SK-N-SH (cell line): ENCODE measurements at regions not wholly inside any gene's neighbourhood (a gene's known extent, or its start where the extent isn't known, plus 50 kb on each side); places are given as distances from the start of the nearest gene placed in this dataset.

Experiments
- CTCF ChIA-PET: fragments of 300-600, 350-600 bp; formaldehyde crosslinking; extraction: SDS; loops from one replicate; lab custom pipeline; 2021; lab: Yijun Ruan, JAX
- POLR2A ChIA-PET: fragments of 350-600 bp; sonication (Branson Sonifier 250); formaldehyde crosslinking; extraction: SDS; loops from one replicate; lab custom pipeline; 2020; ENCODE audit warnings: antibody characterized with exemption, inconsistent platforms; lab: Yijun Ruan, JAX
- DNase-seq: peaks from one replicate; pipeline ENCODE4 v3.0.0; 2012
- H2AFZ ChIP-seq: fragments of 200-600 bp; sonication (generic); 2 replicates; pipeline ENCODE4 v1.8.1; 2016; ENCODE audit warnings: antibody characterized with exemption, mild to moderate bottlenecking, low read depth
- H3F3A ChIP-seq: fragments of 200-600 bp; sonication (generic); replicated peaks from 2 replicates; pipeline ENCODE3; 2016; ENCODE audit warnings: antibody characterized with exemption, mild to moderate bottlenecking; ENCODE audit not compliant: insufficient read depth
- H3K27ac ChIP-seq, 2 experiments: fragments of 200-500 bp in 1 of 2; fragments of 200-600 bp in 1 of 2; sonication (Bioruptor generic) in 1 of 2; sonication (generic), shearing (Covaris generic) in 1 of 2; 2 replicates each; pipeline versions ENCODE4 v1.5.1 to v1.6.1; 2014 to 2016; ENCODE audit warnings: low read depth in 2 of 2, inconsistent platforms in 1 of 2, low read length in 1 of 2, mild to moderate bottlenecking in 1 of 2, mixed read lengths in 1 of 2
- H3K27me3 ChIP-seq: fragments of 200-600 bp; sonication (generic), shearing (Covaris generic); 2 replicates; pipeline ENCODE4 v1.6.1; 2016; ENCODE audit warnings: mixed run types; ENCODE audit not compliant: insufficient read depth
- H3K36me3 ChIP-seq, 2 experiments: fragments of 200-500 bp in 1 of 2; fragments of 200-600 bp in 1 of 2; sonication (Bioruptor generic) in 1 of 2; sonication (generic) in 1 of 2; replicated peaks in 1 of 2; 2 replicates each; pipeline versions ENCODE3 to v1.5.1; 2014 to 2016; ENCODE audit warnings: low read length in 1 of 2, mild to moderate bottlenecking in 1 of 2; ENCODE audit not compliant: insufficient read depth in 2 of 2, control insufficient read depth in 1 of 2
- H3K4me1 ChIP-seq, 2 experiments: fragments of 200-500 bp in 1 of 2; fragments of 200-600 bp in 1 of 2; sonication (Bioruptor generic) in 1 of 2; sonication (generic), shearing (Covaris generic) in 1 of 2; 2 replicates each; pipeline versions ENCODE4 v1.5.1 to v1.6.1; 2014 to 2016; ENCODE audit warnings: low read depth in 1 of 2, low read length in 1 of 2, mixed run types in 1 of 2; ENCODE audit not compliant: insufficient read depth in 2 of 2, control insufficient read depth in 1 of 2
- H3K4me2 ChIP-seq: fragments of 200-600 bp; sonication (generic), shearing (Covaris generic); 2 replicates; pipeline ENCODE4 v1.6.1; 2017; ENCODE audit warnings: mixed run types
- H3K4me3 ChIP-seq, 2 experiments: fragments of 200-500 bp in 1 of 2; fragments of 200-600 bp in 1 of 2; sonication (Bioruptor generic) in 1 of 2; sonication (generic), shearing (Covaris generic) in 1 of 2; 2 replicates each; pipeline versions ENCODE4 v1.5.1 to v1.8.1; 2014 to 2016; ENCODE audit warnings: low read depth in 2 of 2, inconsistent platforms in 1 of 2, low read length in 1 of 2, mild to moderate bottlenecking in 1 of 2, mixed read lengths in 1 of 2, moderate library complexity in 1 of 2
- H3K79me2 ChIP-seq: fragments of 200-600 bp; sonication (generic); 2 replicates; pipeline ENCODE4 v1.8.1; 2017; ENCODE audit warnings: mild to moderate bottlenecking; ENCODE audit not compliant: insufficient read depth
- H3K9ac ChIP-seq: fragments of 200-600 bp; sonication (generic); 2 replicates; pipeline ENCODE4 v1.6.1; 2017; ENCODE audit warnings: mixed run types
- H3K9me2 ChIP-seq: fragments of 200-600 bp; sonication (generic); 2 replicates; pipeline ENCODE4 v1.6.1; 2017; ENCODE audit warnings: mixed run types
- H3K9me3 ChIP-seq: fragments of 200-600 bp; sonication (generic); 2 replicates; pipeline ENCODE4 v1.6.1; 2017; ENCODE audit warnings: mixed run types, mild to moderate bottlenecking, moderate library complexity
- H4K20me1 ChIP-seq: fragments of 200-600 bp; sonication (generic); 2 replicates; pipeline ENCODE4 v1.6.1; 2017; ENCODE audit warnings: mild to moderate bottlenecking, mixed run types; ENCODE audit not compliant: insufficient read depth
- CHD2 ChIP-seq: fragments of 150-350 bp; IDR thresholded peaks from 2 replicates; pipeline ENCODE4 v1.6.1; 2018; ENCODE audit warnings: low read length; ENCODE audit not compliant: partially characterized antibody
- EZH2phosphoT487 ChIP-seq: fragments of 200-600 bp; sonication (generic); IDR thresholded peaks from 2 replicates; pipeline ENCODE4 v1.6.1; 2017; ENCODE audit warnings: low read depth, mixed run types, mild to moderate bottlenecking, antibody characterized with exemption, moderate library complexity, borderline replicate concordance
- GABPA ChIP-seq: IDR thresholded peaks from 2 replicates; pipeline ENCODE4 v1.4.0; 2012; ENCODE audit warnings: low read depth, mild to moderate bottlenecking
- IRF3 ChIP-seq: fragments of 150-350 bp; IDR thresholded peaks from 2 replicates; pipeline ENCODE4 v1.6.1; 2016; ENCODE audit warnings: mild to moderate bottlenecking, low read depth, low read length
- JUND ChIP-seq: IDR thresholded peaks from 2 replicates; pipeline ENCODE4 v1.4.0; 2012
- MAX ChIP-seq: IDR thresholded peaks from 2 replicates; pipeline ENCODE4 v1.4.0; 2012; ENCODE audit warnings: low read depth
- PBX3 ChIP-seq: IDR thresholded peaks from 2 replicates; pipeline ENCODE4; 2012
- POLR2AphosphoS5 ChIP-seq: IDR thresholded peaks from 2 replicates; pipeline ENCODE4 v1.6.1; 2012; ENCODE audit warnings: low read depth, low read length
- RAD21 ChIP-seq: IDR thresholded peaks from 2 replicates; pipeline ENCODE4 v1.6.1; 2012; ENCODE audit warnings: mild to moderate bottlenecking, low read length
- RCOR1 ChIP-seq: fragments of 150-350 bp; IDR thresholded peaks from 2 replicates; pipeline ENCODE4 v1.6.1; 2017; ENCODE audit warnings: antibody characterized with exemption, low read length
- RFX5 ChIP-seq: IDR thresholded peaks from 2 replicates; pipeline ENCODE4 v1.6.1; 2012; ENCODE audit warnings: mild to moderate bottlenecking, improper control_type of control experiment, low read length
- RXRA ChIP-seq: IDR thresholded peaks from 2 replicates; pipeline ENCODE4 v1.4.0; 2012; ENCODE audit warnings: low read depth, mild to moderate bottlenecking, borderline replicate concordance
- TAF1 ChIP-seq: IDR thresholded peaks from 2 replicates; pipeline ENCODE4 v1.6.1; 2012; ENCODE audit warnings: low read depth, mild to moderate bottlenecking, low read length, moderate library complexity, borderline replicate concordance
- USF1 ChIP-seq: IDR thresholded peaks from 2 replicates; pipeline ENCODE4 v1.4.0; 2012; ENCODE audit warnings: low read depth, borderline replicate concordance
- YY1 ChIP-seq: IDR thresholded peaks from 2 replicates; pipeline ENCODE4 v1.4.0; 2012; ENCODE audit warnings: low read depth, mild to moderate bottlenecking
- WGBS: methylation state at CpG from one replicate; pipeline ENCODE4 v1.1.6; 2017; ENCODE audit warnings: low lambda C conversion rate; 5-methylcytosine and 5-hydroxymethylcytosine counted together

- CTCF ChIA-PET = interaction anchor here (1.1 to 3.5 kb wide), 3 partner anchors 10 to 1182 kb away, joined by 3 to 14 read pairs (median 3); no protein-coding TSS in a partner anchor
Measured at GRCh38 chr10:44854693-44855350, 56.3 kb upstream of the TMEM72 start.

GRCh38 chr10:44856696-44857095 lies 54.4 kb upstream of the TMEM72 start:
- Histone ChIP-seq H3K79me2 (no peaks in the 10 kb centered on the region), H3K27me3 (no peaks in the 10 kb centered on the region), H3K4me2 (no peak overlapping the region), H3K9me3 (no peaks in the 10 kb centered on the region), H3K4me1 (peaks cover 0 to 7% of the 10 kb centered on the region in 2 experiments; a peak in 2 of 4 replicates), H3K9ac (no peak overlapping the region), H4K20me1 (no peaks in the 10 kb centered on the region), H3F3A (no peaks in the 10 kb centered on the region), H2AFZ (no peak overlapping the region), H3K27ac (no peak overlapping the region), H3K9me2 (no peaks in the 10 kb centered on the region), H3K4me3 (no peak overlapping the region), H3K36me3 (no peaks in the 10 kb centered on the region)
- DNase-seq = no peak
- ChIA-PET CTCF (interaction anchor here (1.1 to 3.7 kb wide), 5 partner anchors 9 to 1186 kb away, joined by 4 to 22 read pairs (median 6); no protein-coding TSS in a partner anchor), POLR2A (no interaction called here)
- WGBS = 10% methylated on average over 7 of the region's 7 CpGs
- no peak for TF ChIP-seq GABPA
- TF ChIP-seq USF1 = no peak

More at GRCh38 chr10:44854693-44855350, 56.3 kb upstream of the TMEM72 start:
- no peak overlapping the region for H3K9ac ChIP-seq
- H3K27ac ChIP-seq = no peak overlapping the region
- H3K79me2 ChIP-seq = no peaks in the 10 kb centered on the region
- no peak overlapping the region for H2AFZ ChIP-seq
- POLR2A ChIA-PET = no interaction called here
- no peak for DNase-seq
- no peak overlapping the region for H3K4me2 ChIP-seq
- no peaks in the 10 kb centered on the region; a peak in 1 of 4 replicates for H3K4me1 ChIP-seq
- no peaks in the 10 kb centered on the region for H3F3A ChIP-seq
- H3K27me3 ChIP-seq = no peaks in the 10 kb centered on the region
- no peaks in the 10 kb centered on the region for H3K36me3 ChIP-seq
- WGBS = 28% methylated on average over 7 of the region's 9 CpGs
- no peaks in the 10 kb centered on the region for H3K9me3 ChIP-seq
- no peaks in the 10 kb centered on the region for H4K20me1 ChIP-seq
- no peak overlapping the region for H3K4me3 ChIP-seq
- TF ChIP-seq IRF3 (no peak), JUND (no peak), YY1 (no peak), CHD2 (no peak), PBX3 (no peak), RAD21 (no peak), RXRA (no peak), POLR2AphosphoS5 (no peak), EZH2phosphoT487 (no peak), RFX5 (no peak), TAF1 (no peak), MAX (no peak), RCOR1 (no peak)
- H3K9me2 ChIP-seq = no peaks in the 10 kb centered on the region
